DOHH2 (cell line): ENCODE measurements at regions not wholly inside any gene's neighbourhood (a gene's known extent, or its start where the extent isn't known, plus 50 kb on each side); places are given as distances from the start of the nearest gene placed in this dataset.

Source experiments
- H3F3A ChIP-seq: fragments of 200-600 bp; sonication (generic), shearing (Covaris generic); 2 replicates; pipeline ENCODE4 v1.6.0; 2016; ENCODE audit warnings: antibody characterized with exemption, mild to moderate bottlenecking; ENCODE audit not compliant: control insufficient read depth, insufficient read depth
- H3K27ac ChIP-seq: fragments of 200-600 bp; sonication (generic); 2 replicates; pipeline ENCODE4 v1.5.1; 2014; ENCODE audit warnings: low read depth, mild to moderate bottlenecking, low read length, moderate library complexity
- H3K27me3 ChIP-seq: fragments of 200-600 bp; sonication (generic); 2 replicates; pipeline ENCODE4 v1.6.1; 2014; ENCODE audit warnings: mild to moderate bottlenecking, low read length, mixed read lengths; ENCODE audit not compliant: control insufficient read depth
- H3K36me3 ChIP-seq: fragments of 200-600 bp; sonication (generic); 2 replicates; pipeline ENCODE4 v1.6.1; 2014; ENCODE audit warnings: mild to moderate bottlenecking, low read length, moderate library complexity, mixed read lengths; ENCODE audit not compliant: control insufficient read depth
- H3K4me1 ChIP-seq: fragments of 200-600 bp; sonication (generic); 2 replicates; pipeline ENCODE4 v1.6.1; 2014; ENCODE audit warnings: mild to moderate bottlenecking, low read length, mixed read lengths; ENCODE audit not compliant: control insufficient read depth
- H3K4me2 ChIP-seq: fragments of 200-600 bp; sonication (generic); 2 replicates; pipeline ENCODE4 v1.6.0; 2014; ENCODE audit warnings: mild to moderate bottlenecking, low read length, moderate library complexity
- H3K4me3 ChIP-seq: fragments of 200-600 bp; sonication (generic); 2 replicates; pipeline ENCODE4 v1.5.1; 2014; ENCODE audit warnings: mild to moderate bottlenecking, low read length, mixed read lengths
- H3K79me2 ChIP-seq: fragments of 200-600 bp; sonication (generic); 2 replicates; pipeline ENCODE4 v1.6.1; 2014; ENCODE audit warnings: mild to moderate bottlenecking, low read length, mixed read lengths; ENCODE audit not compliant: control insufficient read depth
- H3K9me2 ChIP-seq: fragments of 200-600 bp; sonication (generic); replicated peaks from 2 replicates; pipeline ENCODE4 v1.6.1; 2014; ENCODE audit warnings: mild to moderate bottlenecking, low read length, mixed read lengths; ENCODE audit not compliant: control insufficient read depth
- H3K9me3 ChIP-seq: fragments of 200-600 bp; sonication (generic); 2 replicates; pipeline ENCODE4 v1.6.1; 2014; ENCODE audit warnings: antibody characterized with exemption, low read length, mixed read lengths; ENCODE audit not compliant: control insufficient read depth, insufficient read depth
- H4K20me1 ChIP-seq: fragments of 200-600 bp; sonication (generic); 2 replicates; pipeline ENCODE4 v1.6.0; 2014; ENCODE audit warnings: low read depth, mild to moderate bottlenecking, antibody characterized with exemption, low read length, moderate library complexity; ENCODE audit not compliant: control insufficient read depth, insufficient read depth
- EZH2phosphoT487 ChIP-seq: fragments of 200-600 bp; sonication (generic); IDR thresholded peaks from 2 replicates; pipeline ENCODE4 v1.6.1; 2017; ENCODE audit warnings: borderline replicate concordance, mild to moderate bottlenecking, antibody characterized with exemption, low read length, moderate library complexity, mixed read lengths
- TF ChIP-seq, protein P1 (sequence below): fragments of 200-600 bp; sonication (generic); IDR thresholded peaks from one replicate; pipeline ENCODE4 v1.5.1; 2014; ENCODE audit warnings: antibody characterized with exemption, mild to moderate bottlenecking, low read depth, low read length; ENCODE audit not compliant: poor library complexity, severe bottlenecking

GRCh38 chr14:98489115-98489514 lies 782.9 kb downstream of the BCL11B start:
- Histone ChIP-seq H3K27me3 (no peaks in the 10 kb centered on the region), H3K4me1 (no peaks in the 10 kb centered on the region), H3K4me2 (no peak overlapping the region), H3F3A (no peaks in the 10 kb centered on the region), H3K36me3 (no peaks in the 10 kb centered on the region), H3K9me3 (no peaks in the 10 kb centered on the region), H3K79me2 (no peaks in the 10 kb centered on the region), H3K27ac (no peak overlapping the region), H4K20me1 (no peaks in the 10 kb centered on the region), H3K9me2 (no peaks in the 10 kb centered on the region), H3K4me3 (no peak overlapping the region)
- TF ChIP-seq, protein P1, sequence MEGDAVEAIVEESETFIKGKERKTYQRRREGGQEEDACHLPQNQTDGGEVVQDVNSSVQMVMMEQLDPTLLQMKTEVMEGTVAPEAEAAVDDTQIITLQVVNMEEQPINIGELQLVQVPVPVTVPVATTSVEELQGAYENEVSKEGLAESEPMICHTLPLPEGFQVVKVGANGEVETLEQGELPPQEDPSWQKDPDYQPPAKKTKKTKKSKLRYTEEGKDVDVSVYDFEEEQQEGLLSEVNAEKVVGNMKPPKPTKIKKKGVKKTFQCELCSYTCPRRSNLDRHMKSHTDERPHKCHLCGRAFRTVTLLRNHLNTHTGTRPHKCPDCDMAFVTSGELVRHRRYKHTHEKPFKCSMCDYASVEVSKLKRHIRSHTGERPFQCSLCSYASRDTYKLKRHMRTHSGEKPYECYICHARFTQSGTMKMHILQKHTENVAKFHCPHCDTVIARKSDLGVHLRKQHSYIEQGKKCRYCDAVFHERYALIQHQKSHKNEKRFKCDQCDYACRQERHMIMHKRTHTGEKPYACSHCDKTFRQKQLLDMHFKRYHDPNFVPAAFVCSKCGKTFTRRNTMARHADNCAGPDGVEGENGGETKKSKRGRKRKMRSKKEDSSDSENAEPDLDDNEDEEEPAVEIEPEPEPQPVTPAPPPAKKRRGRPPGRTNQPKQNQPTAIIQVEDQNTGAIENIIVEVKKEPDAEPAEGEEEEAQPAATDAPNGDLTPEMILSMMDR: no peak
- no peak for TF ChIP-seq EZH2phosphoT487

DNA sequence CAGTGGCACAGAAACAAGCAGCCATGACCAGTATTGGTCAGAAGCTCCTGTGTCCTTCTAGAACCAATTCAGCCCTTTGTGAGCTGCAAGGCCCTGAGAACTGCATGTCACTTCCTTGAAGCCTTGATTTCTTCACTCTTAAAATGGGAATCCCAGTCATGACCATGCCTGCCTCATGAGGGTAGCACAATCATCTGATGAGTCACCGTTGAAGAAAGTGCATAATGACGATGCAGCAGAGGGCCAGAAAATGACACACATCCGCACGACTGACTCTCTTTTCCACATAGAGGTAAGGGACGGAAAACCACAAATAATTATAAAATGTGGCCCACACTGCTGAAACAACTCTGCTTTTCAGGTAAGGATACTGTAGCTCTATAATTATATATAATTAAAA lies 777.4 kb downstream of the BCL11B start:
- Histone ChIP-seq H3K4me2 (no peak overlapping the region), H3K79me2 (no peaks in the 10 kb centered on the region), H3K4me3 (no peak overlapping the region), H3F3A (no peaks in the 10 kb centered on the region), H4K20me1 (no peaks in the 10 kb centered on the region), H3K9me3 (no peaks in the 10 kb centered on the region), H3K4me1 (no peaks in the 10 kb centered on the region), H3K27ac (no peak overlapping the region), H3K9me2 (no peaks in the 10 kb centered on the region), H3K36me3 (no peaks in the 10 kb centered on the region), H3K27me3 (no peaks in the 10 kb centered on the region)
- no peak for TF ChIP-seq EZH2phosphoT487
- TF ChIP-seq, protein P1: no peak

- no peaks in the 10 kb centered on the region for H3K27me3 ChIP-seq
- H3K36me3 ChIP-seq: no peaks in the 10 kb centered on the region
- TF ChIP-seq, protein P1: no peak
- TF ChIP-seq EZH2phosphoT487: no peak
- no peaks in the 10 kb centered on the region for H3F3A ChIP-seq
- no peaks in the 10 kb centered on the region for H3K9me2 ChIP-seq
- no peaks in the 10 kb centered on the region for H3K79me2 ChIP-seq
- H3K4me3 ChIP-seq: no peak overlapping the region
- H4K20me1 ChIP-seq: no peaks in the 10 kb centered on the region
- H3K27ac ChIP-seq: no peak overlapping the region
- no peaks in the 10 kb centered on the region for H3K4me1 ChIP-seq
- H3K9me3 ChIP-seq: no peaks in the 10 kb centered on the region
- H3K4me2 ChIP-seq: no peak overlapping the region
Measured at GRCh38 chr14:98498019-98498885, 773.7 kb downstream of the BCL11B start.
